ENCODE measurements at regions not wholly inside any gene's neighbourhood (a gene's known extent, or its start where the extent isn't known, plus 50 kb on each side); places are given as distances from the start of the nearest gene placed in this dataset.

- no peak for DNase-seq (ENCODE audit: low spot score)
Measured at GRCh38 chr4:65120287-65120686, 550.0 kb downstream of the EPHA5 start.

- DNase-seq (ENCODE audit: low spot score) = no peak
Measured at GRCh38 chr4:65102419-65102818, 567.9 kb downstream of the EPHA5 start.

- DNase-seq (ENCODE audit: low spot score) = no peak
Measured at GRCh38 chr4:65096630-65097029, 573.7 kb downstream of the EPHA5 start.

GRCh38 chr4:65089666-65090065 lies 580.6 kb downstream of the EPHA5 start:
- DNase-seq (ENCODE audit: low spot score) = no peak

- no peak for DNase-seq (ENCODE audit: low spot score)
Measured at GRCh38 chr4:65083076-65083475, 587.2 kb downstream of the EPHA5 start.

- DNase-seq (ENCODE audit: low spot score) = no peak
Measured at GRCh38 chr4:65071564-65071963, 598.7 kb downstream of the EPHA5 start.

GRCh38 chr4:65069177-65069576 lies 601.1 kb downstream of the EPHA5 start:
- DNase-seq (ENCODE audit: low spot score) = no peak

GRCh38 chr4:65066106-65066505 lies 604.2 kb downstream of the EPHA5 start:
- no peak for DNase-seq (ENCODE audit: low spot score)

- DNase-seq (ENCODE audit: low spot score) = no peak
Measured at GRCh38 chr4:65063601-65064000, 606.7 kb downstream of the EPHA5 start.

- DNase-seq (ENCODE audit: low spot score) = no peak
Measured at GRCh38 chr4:65050786-65051185, 619.5 kb downstream of the EPHA5 start.

GRCh38 chr4:65046192-65047133 lies 623.8 kb downstream of the EPHA5 start:
- no peak for DNase-seq (ENCODE audit: low spot score)

GRCh38 chr4:65033899-65034298 lies 624.6 kb upstream of the TECRL start:
- DNase-seq (ENCODE audit: low spot score) = no peak

GRCh38 chr4:65028592-65028991 lies 619.3 kb upstream of the TECRL start:
- DNase-seq (ENCODE audit: low spot score) = no peak

GRCh38 chr4:65023883-65024670 lies 614.8 kb upstream of the TECRL start:
- DNase-seq (ENCODE audit: low spot score) = no peak

GRCh38 chr4:65023081-65023480 lies 613.8 kb upstream of the TECRL start:
- DNase-seq (ENCODE audit: low spot score) = no peak

- no peak for DNase-seq (ENCODE audit: low spot score)
Measured at GRCh38 chr4:65021737-65022136, 612.5 kb upstream of the TECRL start.

GRCh38 chr4:65021149-65021548 lies 611.9 kb upstream of the TECRL start:
- DNase-seq (ENCODE audit: low spot score) = no peak

GRCh38 chr4:65019775-65020174 lies 610.5 kb upstream of the TECRL start:
- DNase-seq (ENCODE audit: low spot score) = no peak

- DNase-seq (ENCODE audit: low spot score) = no peak
Measured at GRCh38 chr4:65018313-65018712, 609.1 kb upstream of the TECRL start.

GRCh38 chr4:65014078-65014477 lies 604.8 kb upstream of the TECRL start:
- no peak for DNase-seq (ENCODE audit: low spot score)

- DNase-seq (ENCODE audit: low spot score) = peak; percentile 40
Measured at GRCh38 chr4:65007841-65008439, 598.7 kb upstream of the TECRL start.

GRCh38 chr4:64975177-64975576 lies 565.9 kb upstream of the TECRL start:
- DNase-seq (ENCODE audit: low spot score) = no peak

GRCh38 chr4:64969081-64969480 lies 559.8 kb upstream of the TECRL start:
- DNase-seq (ENCODE audit: low spot score) = no peak
